Heart right ventricle (tissue), 16 donors: ENCODE measurements at regions not wholly inside any gene's neighbourhood (a gene's known extent, or its start where the extent isn't known, plus 50 kb on each side); places are given as distances from the start of the nearest gene placed in this dataset.
"Not testable (repeated sequence)": the region's sequence is repeated elsewhere in the genome, so short reads cannot be mapped to it uniquely, and the experiment has no call there.

Source experiments
- ATAC-seq, 8 donors: fragments of 200-7000 bp; cut with Tn5 transposase; one replicate each; pipeline ENCODE4 v1.9.1; 2020; ENCODE audit warnings: mild to moderate bottlenecking in 8 of 8, moderate library complexity in 8 of 8, moderate number of reproducible peaks in 1 of 8
- DNase-seq, 2 donors: peaks; one replicate each; pipeline ENCODE4 v3.0.0-alpha.2; 2020
- H3K27ac ChIP-seq, 10 donors: fragments of 200-600 bp; sonication (generic) in 2 of 10; one replicate each; pipeline versions ENCODE4 v1.5.0 to v1.8.0; 2020 to 2022; ENCODE audit warnings: mild to moderate bottlenecking in 3 of 10
- H3K27me3 ChIP-seq, 7 donors: fragments of 200-600 bp; one replicate each; pipeline ENCODE4 v1.8.0; 2021 to 2022; ENCODE audit warnings: mild to moderate bottlenecking in 2 of 7
- H3K36me3 ChIP-seq, 9 donors: fragments of 200-600 bp; sonication (generic) in 1 of 9; one replicate each; pipeline versions ENCODE4 v1.5.0 to v1.8.0; 2020 to 2022; ENCODE audit warnings: mild to moderate bottlenecking in 2 of 9
- H3K4me1 ChIP-seq, 9 donors: fragments of 200-600 bp; sonication (generic) in 1 of 9; one replicate each; pipeline versions ENCODE4 v1.5.0 to v1.8.0; 2020 to 2022; ENCODE audit warnings: mild to moderate bottlenecking in 4 of 9
- H3K4me3 ChIP-seq, 10 donors: fragments of 200-600 bp; sonication (generic) in 2 of 10; one replicate each; pipeline versions ENCODE4 v1.5.0 to v1.8.0; 2020 to 2022; ENCODE audit warnings: mild to moderate bottlenecking in 7 of 10, moderate library complexity in 2 of 10
- H3K9me3 ChIP-seq, 11 donors: fragments of 200-600 bp in 10 of 11; sonication (generic) in 2 of 11; one replicate each; pipeline versions ENCODE4 v1.5.0 to v1.8.0; 2013 to 2022; ENCODE audit warnings: mild to moderate bottlenecking in 2 of 11, control low read depth in 1 of 11, moderate library complexity in 1 of 11
- CTCF ChIP-seq, 9 donors: fragments of 200-600 bp; sonication (generic) in 2 of 9; IDR thresholded peaks; one replicate each; pipeline versions ENCODE4 v1.5.0 to v1.8.0; 2021 to 2022; ENCODE audit warnings: antibody characterized with exemption in 9 of 9, mild to moderate bottlenecking in 5 of 9, moderate library complexity in 1 of 9
- WGBS, 2 donors: extraction: QIAGEN DNeasy Blood & Tissue Kit; methylation state at CpG; one replicate each; pipeline ENCODE4 v1.1.7; 2013; ENCODE audit warnings: inconsistent platforms in 1 of 2; 5-methylcytosine and 5-hydroxymethylcytosine counted together
- intact Hi-C, 10 donors: fragments of 100-400 bp; cut with DNase I; formaldehyde crosslinking; loops; one replicate each; pipeline versions ENCODE4 v1.11.1 to v1.14.2; 2022
- donor health status: Arrhythmogenic right ventricular cardiomyopathy.
- donor health status: ischemic (EF 13 %, LVEDD 7.1; RV severe dilation, severe dysfunction).
- donor health status: healthy with polysubstance abuse.
- donor health status: DM: no; HTN: yes; CAD: no.
- donor health status: DM: no; HTN: no; CAD: no.
- donor health status: ischemic (EF 25% LVEDD 6.9; RV normal size, moderate dysfunction).
- donor health status: ischemic (EF 25% LVEDD 5.7; RV mildly dilated, moderate dysfunction).
- donor health status: healthy.
- donor health status: DM: yes; HTN: yes; CAD: no.
- donor health status: Ischemic cardiomyopathy.
- donor health status: ischemic (EF 35%, LVEDD 5.7; RV mildly dilated, moderate dysfunction).
- donor health status: nonischemic (EF 11% LVEDD 7.7; RV severe dilation, severe dysfunction).
- donor health status: DM: yes; HTN: yes; CAD: no.
- donor health status: PGD.
- donor health status: ischemic (EF 29% LVEDD 5.4; RV normal size, mild dysfunction).
- donor health status: nonischemic (EF 23%, LVEDD 6.1; RV moderate dilation, normal function).

- ATAC-seq = no peak
- no peaks in the 10 kb centered on the region for H3K4me1 ChIP-seq
- TF ChIP-seq CTCF (IDR thresholded peaks at IDR 0.05) = no peak
- peaks cover 0 to 27% (median 8%) of the 10 kb centered on the region in 7 donors for H3K27me3 ChIP-seq
- intact Hi-C loops = no loop called here
- H3K9me3 ChIP-seq = peaks cover 0 to 19% (median 0%) of the 10 kb centered on the region in 11 donors
- no peak overlapping the region for H3K4me3 ChIP-seq
- no peak overlapping the region for H3K27ac ChIP-seq
- 83 to 87% methylated on average over 4 of the region's 4 CpGs for WGBS, 2 donors
- no peak for DNase-seq
- no peaks in the 10 kb centered on the region for H3K36me3 ChIP-seq
These were observed 77.5 kb upstream of the ALX4 start for GRCh38 chr11:44387415-44387814.

GRCh38 chr11:44387825-44388224 is 77.9 kb upstream of the ALX4 start:
- intact Hi-C loops = no loop called here
- ATAC-seq (no peak), DNase-seq (no peak)

GRCh38 chr11:44388828-44389657 is 79.1 kb upstream of the ALX4 start:
- ATAC-seq (no peak), DNase-seq (no peak)
- intact Hi-C loops = no loop called here
- H3K27me3 ChIP-seq = peaks cover 0 to 20% (median 8%) of the 10 kb centered on the region in 7 donors
- H3K4me1 ChIP-seq = no peaks in the 10 kb centered on the region
- H3K27ac ChIP-seq = no peak overlapping the region
- H3K9me3 ChIP-seq = peaks cover 0 to 21% (median 0%) of the 10 kb centered on the region in 11 donors
- no peaks in the 10 kb centered on the region for H3K36me3 ChIP-seq
- no peak overlapping the region for H3K4me3 ChIP-seq
- no peak for TF ChIP-seq CTCF (IDR thresholded peaks at IDR 0.05)
- WGBS, 2 donors = 28 to 31% methylated on average over 10 of the region's 10 CpGs

More at GRCh38 chr11:44387825-44388224, 77.9 kb upstream of the ALX4 start:
- Histone ChIP-seq H3K36me3 (no peaks in the 10 kb centered on the region), H3K27me3 (peaks cover 0 to 24% (median 8%) of the 10 kb centered on the region in 7 donors), H3K4me3 (no peak overlapping the region), H3K9me3 (peaks cover 0 to 19% (median 0%) of the 10 kb centered on the region in 11 donors), H3K27ac (no peak overlapping the region), H3K4me1 (no peaks in the 10 kb centered on the region)
- no peak for TF ChIP-seq CTCF (IDR thresholded peaks at IDR 0.05)
- WGBS, 2 donors = 82 to 84% methylated on average over 3 of the region's 3 CpGs

GRCh38 chr11:44389963-44390605 is 80.1 kb upstream of the ALX4 start:
- 90 to 95% methylated on average over 3 of the region's 3 CpGs for WGBS, 2 donors
- Histone ChIP-seq H3K27me3 (peaks cover 0 to 20% (median 8%) of the 10 kb centered on the region in 7 donors), H3K27ac (no peak overlapping the region), H3K36me3 (no peaks in the 10 kb centered on the region), H3K4me3 (no peak overlapping the region), H3K4me1 (no peaks in the 10 kb centered on the region), H3K9me3 (peaks cover 0 to 30% (median 0%) of the 10 kb centered on the region in 11 donors)
- intact Hi-C loops = no loop called here
- no peak for ATAC-seq
- no peak for TF ChIP-seq CTCF (IDR thresholded peaks at IDR 0.05)
- DNase-seq = no peak

- H3K27ac ChIP-seq, H3K4me3 ChIP-seq, H3K4me1 ChIP-seq, DNase-seq, H3K36me3 ChIP-seq, ATAC-seq, intact Hi-C loops: not testable (repeated sequence)
- peaks cover 0 to 33% (median 0%) of the 10 kb centered on the region in 11 donors for H3K9me3 ChIP-seq
- peaks cover 0 to 23% (median 8%) of the 10 kb centered on the region in 7 donors for H3K27me3 ChIP-seq
- WGBS, 2 donors = 88 to 89% methylated on average over 3 of the region's 3 CpGs
These were observed 81.1 kb upstream of the ALX4 start for GRCh38 chr11:44391004-44391403.

GRCh38 chr11:44396746-44397145 is 86.8 kb upstream of the ALX4 start:
- 77 to 78% methylated on average over 10 of the region's 10 CpGs for WGBS, 2 donors
- ATAC-seq, DNase-seq, H3K27ac ChIP-seq, H3K36me3 ChIP-seq, H3K4me3 ChIP-seq, intact Hi-C loops, H3K4me1 ChIP-seq: not testable (repeated sequence)
- Histone ChIP-seq H3K27me3 (peaks cover 0 to 11% (median 0%) of the 10 kb centered on the region in 7 donors), H3K9me3 (peaks cover 0 to 17% (median 0%) of the 10 kb centered on the region in 11 donors)
